Epidermal melanocyte (primary cell): ENCODE measurements at regions not wholly inside any gene's neighbourhood (a gene's known extent, or its start where the extent isn't known, plus 50 kb on each side); places are given as distances from the start of the nearest gene placed in this dataset.

Experiments used
- DNase-seq: peaks from one replicate; pipeline ENCODE4 v3.0.0; 2011; ENCODE audit warnings: low spot score; ENCODE audit not compliant: insufficient read length

DNA sequence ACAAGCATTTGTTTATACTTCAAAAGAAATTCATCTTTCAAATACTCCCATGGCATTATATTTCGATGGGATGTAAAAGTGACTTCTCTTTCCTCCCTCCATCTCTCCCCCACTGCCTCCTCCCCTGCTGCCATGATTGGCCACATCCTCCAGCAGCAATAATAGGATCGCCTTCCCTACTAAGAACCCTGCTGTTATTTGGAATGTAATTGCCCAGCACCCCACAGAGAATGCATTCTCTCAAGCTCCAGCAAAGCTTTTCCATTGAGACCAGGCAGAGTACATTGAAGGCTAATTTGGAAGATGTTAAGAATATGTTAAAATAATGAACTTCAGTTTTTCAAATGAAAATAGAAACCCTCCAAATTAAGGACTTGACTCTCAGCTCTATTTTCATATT lies 375.4 kb upstream of the ACVR2A start:
- no peak for DNase-seq

DNA sequence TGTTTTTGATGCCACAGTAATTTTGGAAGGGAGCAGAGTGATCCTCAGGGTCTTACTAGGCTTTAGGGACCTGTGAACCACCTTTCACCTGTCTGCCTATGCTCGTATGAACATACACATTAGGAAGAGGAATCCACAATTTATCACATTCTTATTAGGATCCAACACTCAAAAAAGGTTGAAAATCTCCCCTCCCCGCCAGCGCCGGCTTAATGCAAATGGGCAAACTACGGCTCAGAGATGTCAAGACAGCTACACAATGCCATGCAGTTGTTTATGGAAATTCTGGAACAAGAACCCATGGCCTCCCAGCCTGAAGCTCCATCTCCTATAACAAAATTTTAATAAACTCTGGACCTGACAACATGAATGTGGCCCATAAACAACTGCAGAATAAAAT lies 375.9 kb upstream of the ACVR2A start:
- DNase-seq = no peak

DNA sequence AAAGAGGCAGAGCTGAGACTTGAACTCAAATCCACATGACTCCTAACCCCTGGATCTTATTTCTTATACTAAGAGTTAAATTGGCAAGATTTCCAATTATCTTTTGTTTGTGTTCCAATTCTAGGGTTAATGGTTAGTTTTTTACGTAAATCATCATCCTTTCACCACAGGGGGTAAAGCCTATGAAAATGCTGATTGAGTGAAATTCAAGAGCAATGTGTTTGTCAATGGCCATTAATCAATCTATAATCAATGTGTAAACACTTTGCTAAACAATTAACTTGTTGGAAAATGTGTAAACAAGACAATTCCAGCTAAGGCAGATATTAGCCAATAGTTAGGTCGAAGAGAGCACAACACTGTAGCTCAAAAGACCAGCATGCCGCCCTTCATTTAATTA lies 376.5 kb upstream of the ACVR2A start:
- no peak for DNase-seq

DNA sequence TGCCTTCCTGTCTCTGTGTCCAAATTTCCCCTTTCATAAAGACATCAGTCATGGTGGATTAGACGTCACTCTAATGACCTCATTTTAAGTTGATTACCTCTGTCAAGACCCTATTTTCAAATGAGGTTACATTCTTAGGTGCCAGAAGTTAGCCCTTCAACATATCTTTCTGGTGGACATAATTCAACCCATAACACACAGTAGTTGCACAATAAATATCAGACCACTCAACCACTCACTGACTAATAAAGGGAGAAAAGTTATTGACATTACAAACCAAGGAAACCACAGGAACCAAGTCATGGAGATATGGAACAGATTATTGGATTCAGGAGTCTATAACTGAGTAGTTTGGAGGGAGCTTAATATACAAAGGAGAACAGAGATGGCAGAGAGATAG lies 377.4 kb upstream of the ACVR2A start:
- DNase-seq = no peak

DNA sequence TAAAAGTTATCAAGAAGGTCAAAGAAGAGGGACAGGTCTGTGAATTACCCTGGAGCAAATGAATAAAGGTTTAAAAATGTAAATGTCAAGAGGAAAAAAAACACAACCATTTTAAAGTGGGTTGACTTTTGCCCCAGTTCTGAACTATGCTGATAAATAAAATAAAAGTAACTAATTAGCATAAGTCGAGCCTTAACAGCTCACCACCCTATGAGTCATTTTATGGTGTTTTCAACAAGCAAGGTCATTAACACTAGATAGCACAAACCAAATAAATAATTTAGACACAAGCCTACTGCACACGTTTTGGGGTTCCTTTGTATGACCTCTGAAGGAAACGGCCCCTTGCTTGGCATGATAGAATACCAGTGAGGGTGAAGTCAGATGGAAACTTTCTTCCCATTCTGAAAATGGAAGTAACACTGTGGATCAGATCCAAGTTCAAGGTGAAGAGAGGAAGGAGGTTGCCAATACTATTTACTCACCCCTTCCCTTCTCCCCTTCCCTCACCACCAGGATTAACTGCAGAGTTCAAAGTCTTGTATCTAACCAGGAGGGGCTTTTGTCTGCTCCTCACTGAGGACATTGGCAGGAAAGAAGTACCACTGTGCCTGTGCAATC lies 380.0 kb upstream of the ACVR2A start:
- DNase-seq = no peak

DNA sequence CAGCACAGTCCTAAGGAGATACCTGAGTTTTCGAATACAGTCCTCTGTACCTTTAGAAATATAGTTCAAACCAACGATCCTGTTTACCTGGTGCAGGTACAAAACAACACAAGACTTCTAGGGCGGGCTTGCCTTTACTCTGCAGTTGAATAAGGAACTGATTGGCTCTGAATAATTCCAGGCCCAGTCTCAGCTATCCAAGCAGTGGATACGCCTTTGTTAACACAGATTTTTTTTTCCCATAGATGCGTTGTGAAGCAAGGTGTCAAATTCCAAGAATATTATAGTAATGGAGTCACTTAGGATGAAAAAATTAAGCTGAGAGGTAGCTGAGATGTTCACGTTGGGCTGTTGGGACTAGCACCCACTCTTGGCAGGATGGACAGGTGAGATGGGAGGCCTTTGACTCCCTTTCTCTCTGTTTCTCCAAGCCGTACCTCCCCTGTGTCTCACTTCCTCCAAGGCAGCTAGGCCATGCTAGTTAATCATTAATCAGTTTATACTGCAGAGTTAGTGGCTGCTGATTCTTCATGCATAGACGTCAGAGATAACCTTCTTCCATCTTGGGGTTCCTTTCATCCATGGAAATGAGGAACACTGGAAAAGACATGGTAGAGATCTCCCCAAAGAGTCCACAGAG lies 380.8 kb upstream of the ACVR2A start:
- DNase-seq = no peak

DNA sequence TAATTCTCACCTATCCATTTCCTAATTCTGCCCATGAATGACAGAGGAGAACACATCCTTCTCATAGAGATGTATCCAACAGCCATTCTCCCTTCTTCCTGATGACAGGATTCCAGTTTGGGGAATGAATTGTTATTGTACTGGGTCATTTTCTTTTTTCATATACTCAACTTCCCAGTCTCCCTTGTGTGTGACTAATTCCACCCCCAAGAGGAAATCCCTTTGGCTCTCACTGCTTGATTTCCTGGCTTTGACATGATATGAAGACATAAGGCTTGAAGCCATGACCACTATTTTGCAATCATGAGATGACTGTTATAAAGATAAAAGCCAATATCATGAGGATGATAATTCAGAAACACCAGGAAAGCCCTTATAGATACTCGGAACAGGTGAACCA lies 384.7 kb upstream of the ACVR2A start:
- DNase-seq = no peak

DNA sequence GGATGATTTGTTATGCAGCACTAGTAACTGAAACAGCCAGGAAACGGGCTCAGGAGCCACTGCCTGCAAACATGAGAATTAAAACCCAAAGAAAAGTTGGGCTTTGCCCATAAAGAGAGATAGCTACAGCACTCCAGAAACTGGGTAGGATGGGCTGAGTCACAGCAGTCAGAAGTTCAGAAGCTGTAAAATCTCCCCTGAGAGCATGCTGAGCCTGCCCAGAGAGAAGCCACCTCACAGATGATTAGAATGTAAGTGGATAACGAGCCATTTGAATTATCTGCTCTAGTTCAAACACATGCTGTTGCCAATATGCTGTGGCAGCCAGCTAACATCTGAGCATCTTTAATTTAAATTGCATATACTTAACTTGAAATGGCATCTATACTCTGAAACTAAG lies 388.1 kb upstream of the ACVR2A start:
- DNase-seq = no peak

DNA sequence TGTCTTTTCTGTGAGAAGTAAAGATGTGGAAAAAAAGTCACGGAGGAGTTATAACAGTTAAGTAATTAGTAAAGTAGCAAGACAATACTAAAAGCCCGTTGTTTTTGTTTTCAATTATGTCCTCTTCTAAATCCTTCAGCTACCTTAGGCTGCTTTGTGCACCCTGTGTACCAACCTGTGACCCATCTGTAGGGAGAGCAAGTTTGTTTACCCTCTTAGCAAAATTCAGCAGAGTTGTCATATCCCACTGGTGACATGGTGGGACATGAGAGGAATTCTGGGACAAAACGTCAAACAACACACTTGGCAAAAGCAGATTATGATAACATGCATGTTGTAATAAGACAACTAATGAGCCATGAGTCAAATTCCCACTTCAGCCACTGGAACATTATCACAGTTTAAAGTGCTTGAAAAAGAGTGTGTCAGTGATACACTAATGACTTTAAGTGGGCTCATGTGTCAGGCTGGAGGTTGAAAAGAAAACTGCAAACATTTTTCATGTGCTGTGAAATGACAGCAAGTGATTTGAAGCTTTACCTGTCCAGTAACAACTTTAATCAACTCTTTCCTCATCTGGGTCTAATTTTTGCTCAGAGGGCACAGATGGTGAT lies 392.8 kb upstream of the ACVR2A start:
- no peak for DNase-seq

DNA sequence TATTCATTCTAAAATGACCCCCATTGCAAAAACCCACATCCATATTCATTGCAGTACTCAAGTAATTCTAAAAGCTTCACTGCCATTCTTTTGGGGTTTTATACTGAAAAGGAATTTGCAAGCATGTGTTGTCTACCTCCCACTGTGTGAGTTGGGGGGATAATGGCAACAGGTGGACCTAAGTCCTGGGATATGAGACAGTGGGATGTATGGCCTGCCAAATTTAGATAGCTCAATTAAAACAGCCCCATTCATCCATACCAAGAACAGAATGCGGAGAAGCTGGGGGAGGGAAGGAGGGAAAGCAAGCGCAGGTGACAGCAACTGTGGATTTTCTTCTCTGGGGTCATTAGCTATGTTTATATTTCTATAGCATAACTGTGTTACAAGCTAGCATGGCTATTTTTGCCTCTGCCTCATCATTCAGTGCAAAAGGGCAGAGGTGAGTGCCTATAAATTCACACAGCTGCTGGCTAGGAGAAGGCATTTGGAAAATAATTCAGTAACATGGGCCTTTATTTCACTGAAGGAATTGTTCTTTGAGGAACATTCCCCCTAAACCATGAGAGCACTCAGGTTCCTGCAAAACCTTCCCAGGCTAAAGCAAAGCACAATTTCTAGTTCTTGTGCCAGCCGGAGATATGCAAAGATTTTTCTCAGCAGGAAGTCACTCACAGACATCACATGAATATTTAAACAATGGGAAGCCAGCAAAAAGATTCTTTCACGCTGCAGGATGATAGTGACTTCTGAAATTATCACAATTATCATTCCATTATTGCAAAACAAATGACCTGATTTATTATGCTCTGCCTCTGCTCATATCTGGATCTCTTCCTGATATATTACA lies 393.9 kb upstream of the ACVR2A start:
- no peak for DNase-seq

DNA sequence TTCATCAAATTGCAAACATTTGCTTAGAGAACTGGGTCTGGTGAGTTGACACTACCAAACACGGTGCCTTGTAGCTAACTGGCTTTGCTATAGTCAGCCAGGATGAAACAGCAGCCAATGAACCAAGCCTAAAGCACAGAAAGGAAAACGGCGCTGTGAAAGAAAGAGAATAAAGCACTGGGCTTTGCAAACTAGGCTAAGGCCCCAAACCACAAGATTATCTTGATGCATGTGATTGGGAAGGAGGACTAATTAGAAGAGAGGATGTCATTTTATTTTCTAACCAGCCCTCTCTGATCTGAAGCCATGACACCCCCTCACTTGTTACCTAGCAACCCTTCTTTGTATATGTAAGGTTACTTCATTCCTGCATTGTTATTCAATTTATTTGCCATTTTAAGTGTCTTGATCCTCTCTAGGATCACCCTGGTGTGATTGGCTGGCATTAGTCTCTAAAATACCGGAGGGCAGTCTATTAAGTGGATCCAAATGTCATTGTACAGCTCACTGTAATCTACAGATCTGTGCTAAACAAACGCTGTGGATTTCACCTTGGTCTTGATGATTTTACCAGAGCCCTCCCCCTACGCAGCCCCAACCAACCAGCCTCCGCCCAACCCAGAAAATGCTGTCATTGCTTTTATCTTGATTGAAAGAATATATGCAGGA lies 395.4 kb upstream of the ACVR2A start:
- no peak for DNase-seq

DNA sequence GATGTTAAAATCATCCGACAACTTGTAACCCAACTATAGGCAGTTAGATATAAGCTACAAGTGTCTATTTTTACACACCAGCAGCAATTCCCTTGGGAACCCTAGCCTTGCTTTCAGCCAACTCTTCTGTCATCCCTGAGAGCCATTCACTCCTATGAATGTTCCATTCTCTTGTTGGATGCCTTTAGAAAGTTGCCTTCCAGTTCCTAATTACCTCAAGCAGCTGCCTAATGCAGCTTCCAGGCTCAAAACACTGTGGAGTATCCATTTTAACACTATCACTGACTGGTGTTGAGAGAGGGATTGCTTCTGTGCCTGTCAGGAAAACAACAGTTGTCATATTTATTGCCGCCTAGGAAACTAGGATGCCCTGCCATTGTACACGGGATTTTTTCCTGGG lies 402.0 kb upstream of the ACVR2A start:
- no peak for DNase-seq

DNA sequence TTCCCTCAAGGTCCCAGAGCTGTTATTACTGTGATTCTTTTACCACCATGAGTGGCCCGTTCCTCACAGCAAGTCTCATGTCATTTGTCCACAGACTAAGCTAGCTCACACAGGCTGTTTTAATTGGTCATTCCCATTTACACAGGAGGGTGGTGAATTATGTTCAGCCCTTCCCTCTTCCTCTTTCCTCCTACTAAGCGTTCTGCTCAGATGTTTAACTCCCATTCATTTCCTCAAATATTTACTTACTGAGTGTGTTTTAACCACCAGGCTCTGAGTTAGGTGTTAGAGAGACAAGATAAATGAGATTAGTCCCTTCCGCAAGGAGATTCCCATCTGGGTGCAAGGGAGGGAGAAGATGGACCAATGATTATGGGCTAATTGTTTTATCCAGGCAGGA lies 403.6 kb upstream of the ACVR2A start:
- DNase-seq = no peak

DNA sequence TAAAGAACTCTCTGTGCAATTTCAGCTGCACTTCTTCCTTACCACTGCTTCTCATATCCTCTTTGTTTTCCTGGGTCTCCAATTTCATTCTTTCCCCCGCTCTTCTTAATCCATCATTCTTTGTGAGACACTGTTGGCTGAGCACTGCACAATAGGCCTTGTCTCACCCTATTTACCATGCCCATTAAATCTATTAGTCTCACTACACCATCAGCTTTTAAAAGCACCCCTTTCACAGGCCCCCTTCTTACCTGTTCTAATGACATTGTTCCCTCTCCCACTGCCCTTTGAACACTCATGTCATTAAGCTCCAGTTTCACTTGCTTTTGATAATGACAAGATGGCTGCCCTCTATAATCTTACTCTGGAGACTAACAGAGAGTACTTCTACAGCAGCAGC lies 404.1 kb upstream of the ACVR2A start:
- no peak for DNase-seq

DNA sequence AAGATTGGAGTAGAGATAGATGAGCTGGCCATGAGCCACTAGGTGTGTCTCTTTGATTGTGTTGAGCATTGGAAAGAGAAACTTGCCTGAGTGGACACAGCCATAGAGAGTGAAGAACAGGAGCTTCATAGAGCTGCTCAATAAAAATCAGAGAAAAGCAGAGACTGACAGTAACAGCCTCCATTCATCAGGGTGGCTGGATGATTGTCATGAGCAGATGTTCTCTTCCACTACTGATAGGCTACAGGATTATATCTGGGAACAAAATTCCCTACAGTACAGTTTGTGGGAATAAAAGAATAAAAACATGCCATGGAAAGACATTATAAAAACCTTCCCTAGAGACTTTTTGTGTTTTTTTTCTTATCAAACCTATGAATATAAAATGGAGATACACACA lies 404.8 kb upstream of the ACVR2A start:
- DNase-seq = no peak

DNA sequence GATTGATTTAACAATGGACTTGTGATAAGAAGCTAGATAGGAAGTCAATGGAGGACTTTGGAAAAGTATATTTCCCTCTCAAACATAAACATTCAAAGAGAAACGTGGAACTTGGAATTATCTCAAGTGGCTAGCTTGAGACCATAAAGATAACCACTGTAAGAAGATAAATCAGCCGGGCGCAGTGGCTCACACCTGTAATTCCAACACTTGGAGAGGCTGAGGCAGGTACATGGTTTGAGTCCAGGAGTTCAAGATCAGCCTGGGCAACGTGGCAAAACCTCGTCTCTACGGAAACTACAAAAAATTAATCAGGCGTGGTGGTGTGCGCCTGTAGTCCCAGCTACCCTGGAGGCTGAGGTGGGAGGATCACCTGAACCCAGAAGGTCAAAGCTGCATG lies 405.9 kb upstream of the ACVR2A start:
- DNase-seq = no peak

DNA sequence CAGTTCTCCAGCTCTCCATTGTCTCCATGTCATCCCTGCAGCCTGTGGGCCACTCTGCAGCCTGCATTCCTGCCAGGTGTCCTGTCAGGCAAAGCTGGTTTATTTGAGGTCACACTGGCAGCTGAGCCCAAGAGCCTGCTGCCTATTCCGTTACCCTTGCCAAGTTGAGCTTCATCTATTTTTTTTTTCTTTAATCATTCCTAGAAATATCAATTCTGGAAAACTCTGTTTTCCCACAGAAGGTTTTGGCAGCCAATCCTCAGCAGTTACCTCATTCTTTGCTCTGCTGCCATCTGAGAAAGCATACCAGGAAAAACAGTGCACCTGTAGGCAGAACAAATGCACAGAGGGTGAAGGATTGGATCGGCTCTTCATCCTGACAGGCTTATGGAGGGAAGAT lies 411.0 kb upstream of the ACVR2A start:
- no peak for DNase-seq

DNA sequence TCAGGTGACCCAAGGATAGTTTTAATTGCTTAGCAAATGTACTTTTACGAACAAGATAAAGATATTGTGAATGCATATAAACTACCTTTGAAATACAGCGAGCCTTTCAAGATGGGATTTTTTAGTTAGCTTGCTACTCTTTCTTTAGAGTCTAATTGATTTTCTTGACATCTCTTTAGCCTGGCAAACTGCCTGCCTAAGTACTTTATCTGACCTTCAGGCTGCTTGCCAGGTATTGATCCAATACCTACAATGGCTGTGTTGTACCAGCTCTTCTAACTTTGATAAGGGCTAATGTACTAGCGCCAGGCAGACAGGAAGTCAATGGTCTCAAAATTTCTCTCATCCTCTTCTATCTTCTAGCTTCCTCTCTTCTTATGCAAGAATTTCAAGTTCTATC lies 414.4 kb upstream of the ACVR2A start:
- DNase-seq = no peak

DNA sequence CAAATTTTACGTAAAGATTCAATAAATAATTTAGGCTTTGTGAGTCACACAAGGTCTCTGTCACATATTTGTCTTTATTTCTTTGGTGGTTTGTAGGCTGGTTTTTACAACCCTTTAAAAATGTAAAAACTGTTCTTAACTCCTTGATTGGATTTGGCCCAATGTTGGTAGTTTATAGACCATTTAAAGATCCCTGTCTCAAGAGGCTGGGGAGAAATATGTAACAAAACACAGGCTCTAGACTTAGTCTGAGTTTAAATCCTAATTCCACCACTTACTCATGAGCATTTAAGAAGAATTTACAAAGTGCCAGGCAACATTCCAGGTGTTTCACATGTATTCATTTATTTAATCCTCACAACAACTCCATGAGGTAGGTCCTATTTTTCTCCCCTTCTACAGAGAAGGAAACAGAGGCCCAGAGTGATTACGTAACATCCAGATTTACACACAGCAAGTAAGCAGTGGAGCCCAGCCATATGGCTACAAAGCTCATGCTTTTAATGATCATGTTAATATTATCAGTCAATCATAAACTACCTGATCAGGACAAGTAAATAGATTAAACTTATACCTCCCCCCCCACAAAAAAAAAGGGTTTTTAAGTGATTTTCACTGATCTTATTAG lies 416.6 kb upstream of the ACVR2A start:
- no peak for DNase-seq

DNA sequence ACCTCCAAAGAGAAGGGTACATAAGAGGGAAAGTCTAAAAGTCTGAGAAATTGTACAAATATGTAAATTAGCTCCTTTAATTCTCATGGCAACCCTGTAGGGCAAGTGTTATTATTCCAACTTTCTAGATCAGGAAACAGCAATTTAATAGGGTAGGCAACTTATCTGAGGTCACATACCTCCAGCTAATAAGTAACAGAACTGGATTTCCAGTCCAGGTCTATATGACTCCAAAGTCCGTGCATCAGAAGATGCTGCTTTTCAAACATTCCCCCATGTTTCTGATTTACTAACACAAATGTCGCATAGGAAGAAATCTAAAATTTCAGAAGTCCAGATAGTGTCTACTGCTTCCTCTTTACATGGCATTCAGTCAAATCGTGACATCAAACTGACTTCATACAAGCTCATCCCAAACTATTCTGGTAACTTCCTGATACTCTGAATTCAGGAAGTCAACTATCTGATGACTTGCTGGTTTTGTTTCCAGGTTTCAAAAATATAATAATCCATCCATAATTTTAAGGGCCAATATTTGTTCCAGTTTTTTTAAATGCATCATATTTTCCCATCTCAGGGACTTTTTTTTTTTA lies 419.3 kb upstream of the ACVR2A start:
- DNase-seq = no peak

DNA sequence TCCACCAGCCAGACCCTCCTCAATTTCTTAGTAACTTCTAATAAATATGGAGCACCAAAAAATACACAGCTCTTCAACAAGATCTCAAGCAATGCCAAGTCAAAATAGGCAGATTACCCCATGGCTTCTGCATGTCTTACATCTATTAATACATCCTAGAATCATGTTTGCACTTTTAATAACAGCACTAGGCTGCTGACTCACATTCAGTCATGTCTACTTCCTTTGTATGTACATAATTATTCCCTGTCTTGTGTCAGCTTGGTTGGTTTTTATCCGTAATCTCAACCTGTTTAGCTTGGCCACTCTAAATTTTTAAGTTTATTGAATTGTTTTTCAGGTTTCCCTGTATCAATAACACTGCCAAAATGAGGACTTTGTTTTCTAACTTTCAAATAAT lies 420.1 kb upstream of the ACVR2A start:
- DNase-seq = no peak
